Nephron progenitor cell (in vitro differentiated cells): ENCODE measurements at regions not wholly inside any gene's neighbourhood (a gene's known extent, or its start where the extent isn't known, plus 50 kb on each side); places are given as distances from the start of the nearest gene placed in this dataset.
A peak's percentile ranks its signal among the peaks of the same experiment; 100 is the strongest.

Source experiments
- DNase-seq: peaks from one replicate; pipeline ENCODE4 v3.0.0; 2021
- H3K27ac Mint-ChIP-seq: 2 replicates; pipeline ENCODE4 v1.8.0; 2021; ENCODE audit warnings: mild to moderate bottlenecking, moderate library complexity, mixed read lengths
- H3K27me3 Mint-ChIP-seq: 2 replicates; pipeline ENCODE4 v1.8.0; 2021; ENCODE audit warnings: mild to moderate bottlenecking, low read depth, mixed read lengths; ENCODE audit not compliant: poor library complexity
- H3K36me3 Mint-ChIP-seq: 2 replicates; pipeline ENCODE4 v1.8.0; 2021; ENCODE audit warnings: low read depth, mixed read lengths
- H3K4me1 Mint-ChIP-seq: 2 replicates; pipeline ENCODE4 v1.8.0; 2021; ENCODE audit warnings: mixed read lengths
- H3K4me3 Mint-ChIP-seq: 2 replicates; pipeline ENCODE4 v1.8.0; 2021; ENCODE audit warnings: mild to moderate bottlenecking, moderate library complexity, mixed read lengths
- H3K9me3 Mint-ChIP-seq: 2 replicates; pipeline ENCODE4 v1.8.0; 2021; ENCODE audit warnings: mild to moderate bottlenecking, moderate library complexity, mixed read lengths
- CTCF ChIP-seq: fragments of 200-600 bp; sonication (generic); IDR thresholded peaks from 2 replicates; pipeline ENCODE4 v1.5.0; 2021; ENCODE audit warnings: antibody characterized with exemption

- Mint-ChIP-seq H3K4me3 (no peak overlapping the region), H3K27me3 (peaks cover 37% of the 10 kb centered on the region), H3K27ac (no peak overlapping the region), H3K4me1 (no peaks in the 10 kb centered on the region), H3K36me3 (no peaks in the 10 kb centered on the region), H3K9me3 (peaks cover 41% of the 10 kb centered on the region)
- TF ChIP-seq CTCF: no peak
- no peak for DNase-seq
Observed at GRCh38 chr7:98565103-98565502, 52.0 kb upstream of the NPTX2 start.

- H3K4me1 Mint-ChIP-seq: no peaks in the 10 kb centered on the region
- no peak for TF ChIP-seq CTCF
- H3K36me3 Mint-ChIP-seq: no peaks in the 10 kb centered on the region
- no peak overlapping the region for H3K4me3 Mint-ChIP-seq
- peaks cover 52% of the 10 kb centered on the region for H3K9me3 Mint-ChIP-seq
- peaks cover 30% of the 10 kb centered on the region for H3K27me3 Mint-ChIP-seq
- H3K27ac Mint-ChIP-seq: no peak overlapping the region
- no peak for DNase-seq
Observed at GRCh38 chr7:98562871-98563495, 54.1 kb upstream of the NPTX2 start.

GRCh38 chr7:98562381-98562823, 54.7 kb upstream of the NPTX2 start:
- DNase-seq: no peak
- H3K9me3 Mint-ChIP-seq: peaks cover 52% of the 10 kb centered on the region
- no peak for TF ChIP-seq CTCF
- peaks cover 30% of the 10 kb centered on the region for H3K27me3 Mint-ChIP-seq
- no peak overlapping the region for H3K27ac Mint-ChIP-seq
- no peaks in the 10 kb centered on the region for H3K36me3 Mint-ChIP-seq
- no peaks in the 10 kb centered on the region for H3K4me1 Mint-ChIP-seq
- no peak overlapping the region for H3K4me3 Mint-ChIP-seq

GRCh38 chr7:98559958-98560357, 57.1 kb upstream of the NPTX2 start:
- H3K4me3 Mint-ChIP-seq: no peak overlapping the region
- peaks cover 46% of the 10 kb centered on the region for H3K9me3 Mint-ChIP-seq
- peak; percentile 15 for DNase-seq
- H3K27ac Mint-ChIP-seq: no peak overlapping the region
- no peaks in the 10 kb centered on the region for H3K4me1 Mint-ChIP-seq
- no peaks in the 10 kb centered on the region for H3K36me3 Mint-ChIP-seq
- no peak for TF ChIP-seq CTCF
- H3K27me3 Mint-ChIP-seq: peaks cover 30% of the 10 kb centered on the region

- Mint-ChIP-seq H3K9me3 (peaks cover 38% of the 10 kb centered on the region), H3K4me3 (no peak overlapping the region), H3K27ac (no peak overlapping the region), H3K27me3 (peaks cover 27% of the 10 kb centered on the region), H3K36me3 (no peaks in the 10 kb centered on the region), H3K4me1 (no peaks in the 10 kb centered on the region)
- DNase-seq: no peak
- no peak for TF ChIP-seq CTCF
Observed at GRCh38 chr7:98559219-98559618, 57.9 kb upstream of the NPTX2 start.

GRCh38 chr7:98557538-98558031, 59.5 kb upstream of the NPTX2 start:
- Mint-ChIP-seq H3K27ac (no peak overlapping the region), H3K9me3 (peaks cover 41% of the 10 kb centered on the region), H3K4me1 (no peaks in the 10 kb centered on the region), H3K36me3 (no peaks in the 10 kb centered on the region), H3K4me3 (no peak overlapping the region), H3K27me3 (peaks cover 24% of the 10 kb centered on the region)
- no peak for DNase-seq
- no peak for TF ChIP-seq CTCF
